Nephron progenitor cell (in vitro differentiated cells): ENCODE measurements at regions not wholly inside any gene's neighbourhood (a gene's known extent, or its start where the extent isn't known, plus 50 kb on each side); places are given as distances from the start of the nearest gene placed in this dataset.

ENCODE experiments used
- DNase-seq: peaks from one replicate; pipeline ENCODE4 v3.0.0; 2021
- H3K27ac Mint-ChIP-seq: 2 replicates; pipeline ENCODE4 v1.8.0; 2021; ENCODE audit warnings: mild to moderate bottlenecking, moderate library complexity, mixed read lengths
- H3K27me3 Mint-ChIP-seq: 2 replicates; pipeline ENCODE4 v1.8.0; 2021; ENCODE audit warnings: mild to moderate bottlenecking, low read depth, mixed read lengths; ENCODE audit not compliant: poor library complexity
- H3K36me3 Mint-ChIP-seq: 2 replicates; pipeline ENCODE4 v1.8.0; 2021; ENCODE audit warnings: low read depth, mixed read lengths
- H3K4me1 Mint-ChIP-seq: 2 replicates; pipeline ENCODE4 v1.8.0; 2021; ENCODE audit warnings: mixed read lengths
- H3K4me3 Mint-ChIP-seq: 2 replicates; pipeline ENCODE4 v1.8.0; 2021; ENCODE audit warnings: mild to moderate bottlenecking, moderate library complexity, mixed read lengths
- H3K9me3 Mint-ChIP-seq: 2 replicates; pipeline ENCODE4 v1.8.0; 2021; ENCODE audit warnings: mild to moderate bottlenecking, moderate library complexity, mixed read lengths
- TF ChIP-seq, protein P1 (sequence below): fragments of 200-600 bp; sonication (generic); IDR thresholded peaks from 2 replicates; pipeline ENCODE4 v1.5.0; 2021; ENCODE audit warnings: antibody characterized with exemption

DNA sequence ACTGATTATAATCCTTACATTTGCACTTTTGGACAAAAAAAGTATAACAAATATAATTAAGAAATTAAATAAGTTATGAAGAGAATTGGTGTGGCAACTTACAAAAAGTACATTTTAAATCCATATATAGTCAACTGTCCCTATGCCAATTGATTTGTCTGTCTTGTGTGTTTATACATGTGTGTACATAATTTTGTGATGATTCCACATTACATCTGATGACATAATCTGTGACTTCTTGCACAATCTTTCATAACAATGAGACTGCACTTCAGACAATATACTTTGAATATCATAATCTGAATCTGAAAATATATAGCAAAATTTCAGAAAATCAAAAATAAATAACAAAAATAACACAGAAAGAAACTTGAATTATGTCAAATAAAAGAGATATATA lies 953.4 kb downstream of the FAT4 start:
- TF ChIP-seq, protein P1, sequence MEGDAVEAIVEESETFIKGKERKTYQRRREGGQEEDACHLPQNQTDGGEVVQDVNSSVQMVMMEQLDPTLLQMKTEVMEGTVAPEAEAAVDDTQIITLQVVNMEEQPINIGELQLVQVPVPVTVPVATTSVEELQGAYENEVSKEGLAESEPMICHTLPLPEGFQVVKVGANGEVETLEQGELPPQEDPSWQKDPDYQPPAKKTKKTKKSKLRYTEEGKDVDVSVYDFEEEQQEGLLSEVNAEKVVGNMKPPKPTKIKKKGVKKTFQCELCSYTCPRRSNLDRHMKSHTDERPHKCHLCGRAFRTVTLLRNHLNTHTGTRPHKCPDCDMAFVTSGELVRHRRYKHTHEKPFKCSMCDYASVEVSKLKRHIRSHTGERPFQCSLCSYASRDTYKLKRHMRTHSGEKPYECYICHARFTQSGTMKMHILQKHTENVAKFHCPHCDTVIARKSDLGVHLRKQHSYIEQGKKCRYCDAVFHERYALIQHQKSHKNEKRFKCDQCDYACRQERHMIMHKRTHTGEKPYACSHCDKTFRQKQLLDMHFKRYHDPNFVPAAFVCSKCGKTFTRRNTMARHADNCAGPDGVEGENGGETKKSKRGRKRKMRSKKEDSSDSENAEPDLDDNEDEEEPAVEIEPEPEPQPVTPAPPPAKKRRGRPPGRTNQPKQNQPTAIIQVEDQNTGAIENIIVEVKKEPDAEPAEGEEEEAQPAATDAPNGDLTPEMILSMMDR: no peak
- Mint-ChIP-seq H3K9me3 (no peaks in the 10 kb centered on the region), H3K4me3 (no peak overlapping the region), H3K4me1 (no peaks in the 10 kb centered on the region), H3K27ac (no peak overlapping the region), H3K27me3 (no peaks in the 10 kb centered on the region), H3K36me3 (no peaks in the 10 kb centered on the region)
- DNase-seq: no peak

DNA sequence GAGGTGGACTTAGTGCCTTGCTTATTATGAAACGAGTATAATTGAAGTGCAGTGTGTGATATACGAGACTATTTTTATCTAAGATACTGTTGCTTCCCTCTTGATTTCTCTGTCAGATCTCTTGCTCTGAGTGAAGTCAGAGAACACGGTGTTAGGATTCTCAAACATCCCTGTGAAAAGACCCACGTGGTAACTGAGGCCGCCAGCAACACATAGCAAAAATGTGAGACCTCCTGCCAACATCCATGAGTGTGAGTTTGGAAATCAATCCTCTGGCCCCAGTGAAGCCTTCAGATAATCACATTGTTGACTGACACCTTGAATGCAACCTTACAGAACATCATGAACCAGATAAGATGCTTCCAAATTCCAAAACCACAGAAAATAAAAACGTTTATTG lies 954.4 kb downstream of the FAT4 start:
- no peaks in the 10 kb centered on the region for H3K9me3 Mint-ChIP-seq
- TF ChIP-seq, protein P1: no peak
- no peak overlapping the region for H3K4me3 Mint-ChIP-seq
- H3K27me3 Mint-ChIP-seq: no peaks in the 10 kb centered on the region
- H3K27ac Mint-ChIP-seq: no peak overlapping the region
- H3K36me3 Mint-ChIP-seq: no peaks in the 10 kb centered on the region
- H3K4me1 Mint-ChIP-seq: no peaks in the 10 kb centered on the region
- DNase-seq: no peak

DNA sequence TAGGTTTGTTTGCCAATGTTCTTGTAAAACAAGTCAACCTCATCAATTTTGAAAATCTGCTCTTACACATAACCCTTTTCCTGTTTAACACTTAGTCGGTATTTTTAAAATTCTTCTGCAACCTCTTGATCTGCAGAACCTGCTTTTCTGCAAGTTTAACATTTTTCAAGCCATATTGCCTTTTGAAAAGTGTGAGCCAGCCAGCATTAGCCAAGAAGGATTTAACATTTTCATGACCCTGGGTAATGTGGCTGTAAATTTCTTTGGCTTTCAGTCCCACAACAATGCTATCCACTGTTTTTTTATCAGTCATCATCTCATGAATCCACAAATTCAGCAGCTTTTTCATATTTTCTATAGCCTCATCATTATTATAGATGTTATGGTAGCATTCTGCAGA lies 956.5 kb downstream of the FAT4 start:
- Mint-ChIP-seq H3K4me3 (no peak overlapping the region), H3K9me3 (no peaks in the 10 kb centered on the region), H3K27me3 (no peaks in the 10 kb centered on the region), H3K36me3 (no peaks in the 10 kb centered on the region), H3K27ac (no peak overlapping the region), H3K4me1 (no peaks in the 10 kb centered on the region)
- DNase-seq: no peak
- TF ChIP-seq, protein P1: no peak

DNA sequence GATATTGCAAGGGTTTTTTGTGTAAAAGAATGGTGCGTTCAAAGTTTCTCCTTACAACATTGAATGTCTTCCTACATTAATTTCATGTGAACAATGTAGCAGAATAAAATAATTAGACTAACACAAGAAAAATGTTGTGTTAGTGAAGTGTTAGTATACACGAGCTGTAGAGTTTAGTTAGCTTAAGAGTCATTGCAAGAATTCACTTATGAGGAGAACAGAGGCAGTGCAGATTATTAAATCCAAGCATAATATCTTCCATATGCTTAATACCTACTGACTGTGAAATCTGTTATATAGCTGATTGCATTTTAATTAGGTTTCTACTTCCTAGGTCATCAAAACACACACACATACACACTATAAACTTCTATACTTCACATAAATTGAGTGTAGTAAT lies 959.0 kb downstream of the FAT4 start:
- TF ChIP-seq, protein P1: no peak
- no peaks in the 10 kb centered on the region for H3K36me3 Mint-ChIP-seq
- no peaks in the 10 kb centered on the region for H3K27me3 Mint-ChIP-seq
- DNase-seq: no peak
- no peak overlapping the region for H3K4me3 Mint-ChIP-seq
- no peak overlapping the region for H3K27ac Mint-ChIP-seq
- no peaks in the 10 kb centered on the region for H3K4me1 Mint-ChIP-seq
- no peaks in the 10 kb centered on the region for H3K9me3 Mint-ChIP-seq

DNA sequence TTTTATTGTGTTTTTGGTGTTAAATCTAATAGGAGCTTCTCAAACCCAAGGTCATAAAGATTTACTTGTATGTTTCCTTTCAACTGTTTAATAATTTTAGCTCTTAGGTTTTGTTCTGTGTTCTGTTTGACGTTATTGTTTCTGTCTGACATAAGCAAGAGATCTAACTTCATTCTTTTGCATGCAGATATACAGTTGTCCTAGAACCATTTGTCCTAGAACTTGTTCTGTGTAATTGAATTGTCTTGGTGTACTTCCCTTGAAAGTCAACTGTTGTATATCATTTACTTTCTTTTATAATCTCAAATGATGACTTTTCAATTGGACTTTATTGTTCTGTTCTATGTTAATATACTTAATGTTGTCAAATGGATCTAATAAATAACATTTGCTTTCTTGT lies 977.1 kb downstream of the FAT4 start:
- TF ChIP-seq, protein P1: no peak
- H3K4me3 Mint-ChIP-seq: no peak overlapping the region
- no peaks in the 10 kb centered on the region for H3K27me3 Mint-ChIP-seq
- no peaks in the 10 kb centered on the region for H3K36me3 Mint-ChIP-seq
- H3K4me1 Mint-ChIP-seq: no peaks in the 10 kb centered on the region
- no peaks in the 10 kb centered on the region for H3K9me3 Mint-ChIP-seq
- no peak for DNase-seq
- H3K27ac Mint-ChIP-seq: no peak overlapping the region

DNA sequence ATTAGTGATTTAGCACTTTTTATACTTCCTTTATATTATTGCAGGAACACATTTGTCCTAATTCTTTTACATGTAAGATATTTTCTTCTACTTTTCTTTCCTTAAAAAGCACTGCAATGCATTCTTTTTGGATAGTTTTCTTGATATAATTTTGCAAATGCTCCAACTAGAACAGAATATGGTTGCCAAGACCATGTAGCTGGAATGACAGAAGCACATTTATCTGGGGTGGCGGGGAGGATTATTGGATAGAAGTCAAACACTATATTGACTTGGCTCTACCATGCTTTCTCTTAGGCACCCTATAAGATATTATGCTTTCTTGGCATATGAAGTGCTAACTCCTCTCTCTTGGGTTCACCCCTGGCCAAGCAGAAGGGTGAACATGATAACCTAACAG lies 983.5 kb downstream of the FAT4 start:
- DNase-seq: no peak
- Mint-ChIP-seq H3K4me3 (no peak overlapping the region), H3K9me3 (peaks cover 21% of the 10 kb centered on the region), H3K36me3 (peaks cover 5% of the 10 kb centered on the region), H3K4me1 (no peaks in the 10 kb centered on the region), H3K27me3 (no peaks in the 10 kb centered on the region), H3K27ac (no peak overlapping the region)
- TF ChIP-seq, protein P1: no peak
